Esophagus muscularis mucosa (tissue), 4 donors: ENCODE measurements at regions not wholly inside any gene's neighbourhood (a gene's known extent, or its start where the extent isn't known, plus 50 kb on each side); places are given as distances from the start of the nearest gene placed in this dataset.

Experiments used
- EP300 ChIP-seq: sonication (generic); formaldehyde crosslinking; IDR thresholded peaks from one replicate; pipeline ENCODE4 v1.6.1; 2017; ENCODE audit warnings: antibody characterized with exemption
- POLR2AphosphoS5 ChIP-seq, 2 donors: sonication (generic); formaldehyde crosslinking; IDR thresholded peaks; one replicate each; pipeline ENCODE4 v1.6.1; 2017; ENCODE audit warnings: antibody characterized with exemption in 2 of 2
- TF ChIP-seq, protein P1 (sequence below), 3 experiments: fragments of 200-600 bp in 2 of 3; fragments of 450-650 bp in 1 of 3; sonication (generic) in 2 of 3; IDR thresholded peaks; one replicate each; pipeline ENCODE4 v1.5.1; 2017 to 2019; ENCODE audit warnings: antibody characterized with exemption in 3 of 3, mild to moderate bottlenecking in 2 of 3, moderate library complexity in 1 of 3

DNA sequence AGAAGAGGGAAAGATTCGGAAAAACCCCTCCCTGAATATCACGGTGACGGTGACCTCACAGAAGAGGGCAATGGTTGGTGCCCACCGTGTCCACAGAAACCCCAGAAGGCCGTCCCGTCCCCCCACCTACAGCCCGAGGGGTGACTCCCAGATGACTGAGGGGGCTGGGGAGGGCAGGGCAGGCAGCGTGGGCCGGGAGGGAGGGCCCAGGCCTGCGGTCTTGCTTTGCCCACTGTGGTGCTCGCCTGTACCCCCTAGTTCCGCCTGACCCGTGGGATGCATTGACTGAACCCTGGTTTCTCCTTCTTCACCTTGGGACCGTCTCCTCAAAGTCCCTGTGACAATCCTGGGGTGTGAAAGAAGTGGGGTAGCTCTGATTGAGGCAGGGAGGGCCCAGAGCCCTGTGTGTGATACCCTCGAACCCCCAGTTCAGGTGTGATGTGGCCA lies 526.7 kb downstream of the BRD1 start:
- TF ChIP-seq EP300 (no peak), POLR2AphosphoS5 (IDR thresholded peaks at IDR 0.05) (no peak)
- TF ChIP-seq, protein P1, sequence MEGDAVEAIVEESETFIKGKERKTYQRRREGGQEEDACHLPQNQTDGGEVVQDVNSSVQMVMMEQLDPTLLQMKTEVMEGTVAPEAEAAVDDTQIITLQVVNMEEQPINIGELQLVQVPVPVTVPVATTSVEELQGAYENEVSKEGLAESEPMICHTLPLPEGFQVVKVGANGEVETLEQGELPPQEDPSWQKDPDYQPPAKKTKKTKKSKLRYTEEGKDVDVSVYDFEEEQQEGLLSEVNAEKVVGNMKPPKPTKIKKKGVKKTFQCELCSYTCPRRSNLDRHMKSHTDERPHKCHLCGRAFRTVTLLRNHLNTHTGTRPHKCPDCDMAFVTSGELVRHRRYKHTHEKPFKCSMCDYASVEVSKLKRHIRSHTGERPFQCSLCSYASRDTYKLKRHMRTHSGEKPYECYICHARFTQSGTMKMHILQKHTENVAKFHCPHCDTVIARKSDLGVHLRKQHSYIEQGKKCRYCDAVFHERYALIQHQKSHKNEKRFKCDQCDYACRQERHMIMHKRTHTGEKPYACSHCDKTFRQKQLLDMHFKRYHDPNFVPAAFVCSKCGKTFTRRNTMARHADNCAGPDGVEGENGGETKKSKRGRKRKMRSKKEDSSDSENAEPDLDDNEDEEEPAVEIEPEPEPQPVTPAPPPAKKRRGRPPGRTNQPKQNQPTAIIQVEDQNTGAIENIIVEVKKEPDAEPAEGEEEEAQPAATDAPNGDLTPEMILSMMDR (IDR thresholded peaks at IDR 0.05), result no peak
